IMR-90 (cell line): ENCODE measurements at regions not wholly inside any gene's neighbourhood (a gene's known extent, or its start where the extent isn't known, plus 50 kb on each side); places are given as distances from the start of the nearest gene placed in this dataset.

Experiments used
- ATAC-seq: fragments of 200-7000 bp; cut with Tn5 transposase; 2 replicates; pipeline ENCODE4 v1.9.1; 2020; ENCODE audit warnings: low read depth, mild to moderate bottlenecking, moderate library complexity
- BruUV-seq: library from RNA; stranded (reverse); fragments of 400-500 nt; replicated peaks from 2 replicates; lab custom pipeline; 2021; lab: Mats Ljungman, UMichigan
- CTCF ChIA-PET: fragments of 300-600 bp; formaldehyde crosslinking; extraction: SDS; loops from one replicate; lab custom pipeline; 2021; ENCODE audit warnings: antibody characterized with exemption; lab: Yijun Ruan, JAX
- POLR2A ChIA-PET: fragments of 300-600 bp; sonication (Branson Sonifier 250); formaldehyde crosslinking; loops from one replicate; lab custom pipeline; 2022; ENCODE audit warnings: antibody characterized with exemption; ENCODE audit not compliant: unreplicated experiment; lab: Charles Lee
- DNase-seq: peaks from one replicate; pipeline ENCODE4 v3.0.0; 2013
- H2AFZ ChIP-seq: replicated peaks from 2 replicates; pipeline ENCODE3; 2013; ENCODE audit warnings: low read length, mild to moderate bottlenecking; ENCODE audit not compliant: poor library complexity
- H2AK5ac ChIP-seq: 2 replicates; pipeline ENCODE4 v1.6.1; 2013; ENCODE audit warnings: low read depth, low read length, inconsistent platforms
- H2AK9ac ChIP-seq: replicated peaks from 2 replicates; pipeline ENCODE3; 2013; ENCODE audit warnings: mild to moderate bottlenecking, low read depth, low read length, moderate library complexity; ENCODE audit not compliant: poor library complexity
- H2BK120ac ChIP-seq: 2 replicates; pipeline ENCODE4 v1.6.1; 2013; ENCODE audit warnings: low read depth, low read length, inconsistent platforms
- H2BK15ac ChIP-seq: 3 replicates; pipeline ENCODE4 v1.6.1; 2013; ENCODE audit warnings: low read depth, low read length, inconsistent platforms
- H2BK20ac ChIP-seq: 2 replicates; pipeline ENCODE4 v1.6.1; 2013; ENCODE audit warnings: low read depth, mild to moderate bottlenecking, inconsistent platforms, low read length, moderate library complexity
- H2BK5ac ChIP-seq: 2 replicates; pipeline ENCODE4 v1.6.1; 2013; ENCODE audit warnings: mild to moderate bottlenecking, low read depth, low read length, inconsistent platforms; ENCODE audit not compliant: poor library complexity, severe bottlenecking
- H3K14ac ChIP-seq: replicated peaks from 2 replicates; pipeline ENCODE4 v1.6.1; 2013; ENCODE audit warnings: low read depth, low read length, inconsistent platforms
- H3K18ac ChIP-seq: 2 replicates; pipeline ENCODE4 v1.6.1; 2013; ENCODE audit warnings: low read depth, low read length, control low read depth
- H3K23ac ChIP-seq: 2 replicates; pipeline ENCODE4 v1.6.1; 2013; ENCODE audit warnings: low read depth, low read length, inconsistent platforms
- H3K27ac ChIP-seq: 2 replicates; pipeline ENCODE4 v1.5.1; 2013; ENCODE audit warnings: mild to moderate bottlenecking, control low read depth, low read length; ENCODE audit not compliant: insufficient read depth
- H3K27me3 ChIP-seq: 2 replicates; pipeline ENCODE4 v1.6.1; 2013; ENCODE audit warnings: low read length; ENCODE audit not compliant: control insufficient read depth, insufficient read depth
- H3K36me3 ChIP-seq: 2 replicates; pipeline ENCODE4 v1.6.1; 2013; ENCODE audit warnings: low read length, mixed read lengths; ENCODE audit not compliant: control insufficient read depth, insufficient read depth
- H3K4ac ChIP-seq: 2 replicates; pipeline ENCODE4 v1.6.1; 2013; ENCODE audit warnings: low read depth, low read length, inconsistent platforms
- H3K4me1 ChIP-seq: 2 replicates; pipeline ENCODE4 v1.6.1; 2013; ENCODE audit warnings: low read length, mixed read lengths; ENCODE audit not compliant: control insufficient read depth, insufficient read depth
- H3K4me2 ChIP-seq: 2 replicates; pipeline ENCODE4 v1.6.1; 2013; ENCODE audit warnings: low read depth, mild to moderate bottlenecking, control low read depth, low read length, moderate library complexity
- H3K4me3 ChIP-seq: 2 replicates; pipeline ENCODE4 v1.5.1; 2013; ENCODE audit warnings: low read depth, mild to moderate bottlenecking, control low read depth, low read length, moderate library complexity; ENCODE audit not compliant: insufficient read depth
- H3K56ac ChIP-seq: 2 replicates; pipeline ENCODE4 v1.6.1; 2013; ENCODE audit warnings: low read length, inconsistent platforms; ENCODE audit not compliant: insufficient read depth; ENCODE audit errors: extremely low read depth
- H3K79me1 ChIP-seq, 2 experiments: 2 replicates each; pipeline ENCODE4 v1.6.1; 2013; ENCODE audit warnings: low read length in 2 of 2, inconsistent platforms in 1 of 2, low read depth in 1 of 2
- H3K9ac ChIP-seq: 2 replicates; pipeline ENCODE4 v1.6.1; 2013; ENCODE audit warnings: low read depth, low read length, control low read depth
- H3K9me1 ChIP-seq: 2 replicates; pipeline ENCODE4 v1.6.1; 2013; ENCODE audit warnings: low read length, inconsistent platforms; ENCODE audit not compliant: insufficient read depth
- H3K9me3 ChIP-seq: 2 replicates; pipeline ENCODE4 v1.6.1; 2013; ENCODE audit warnings: low read length; ENCODE audit not compliant: control insufficient read depth, insufficient read depth
- H4K20me1 ChIP-seq: 2 replicates; pipeline ENCODE4 v1.6.1; 2013; ENCODE audit warnings: low read length, inconsistent platforms; ENCODE audit not compliant: insufficient read depth
- H4K5ac ChIP-seq: 2 replicates; pipeline ENCODE4 v1.6.1; 2013; ENCODE audit warnings: mild to moderate bottlenecking, low read depth, low read length, control low read depth
- H4K8ac ChIP-seq, 2 experiments: 2 replicates each; pipeline ENCODE4 v1.6.1; 2013; ENCODE audit warnings: low read depth in 2 of 2, low read length in 2 of 2, control low read depth in 1 of 2, inconsistent platforms in 1 of 2
- H4K91ac ChIP-seq: 2 replicates; pipeline ENCODE4 v1.6.1; 2013; ENCODE audit warnings: low read depth, low read length, inconsistent platforms; ENCODE audit not compliant: insufficient read depth
- BHLHE40 ChIP-seq: fragments of 150-350 bp; IDR thresholded peaks from 2 replicates; pipeline ENCODE4 v1.6.1; 2016; ENCODE audit warnings: mild to moderate bottlenecking, low read depth, low read length
- CEBPB ChIP-seq: IDR thresholded peaks from 2 replicates; pipeline ENCODE4 v1.6.1; 2012; ENCODE audit warnings: low read depth, low read length, improper control_type of control experiment
- CHD1 ChIP-seq: IDR thresholded peaks from 2 replicates; pipeline ENCODE4 v1.6.1; 2012; ENCODE audit warnings: low read depth, low read length, improper control_type of control experiment
- FOS ChIP-seq: fragments of 150-350 bp; IDR thresholded peaks from 2 replicates; pipeline ENCODE4 v1.6.1; 2016; ENCODE audit warnings: low read depth, low read length
- MAFK ChIP-seq: IDR thresholded peaks from 2 replicates; pipeline ENCODE4 v1.6.1; 2012; ENCODE audit warnings: low read depth, low read length, improper control_type of control experiment
- MXI1 ChIP-seq: IDR thresholded peaks from 2 replicates; pipeline ENCODE4 v1.6.1; 2012; ENCODE audit warnings: low read depth, mild to moderate bottlenecking, low read length, moderate library complexity, borderline replicate concordance
- NFE2L2 ChIP-seq: fragments of 150-350 bp; IDR thresholded peaks from 2 replicates; pipeline ENCODE4 v1.6.1; 2016; ENCODE audit warnings: low read depth, mild to moderate bottlenecking, low read length
- POLR2A ChIP-seq: IDR thresholded peaks from 2 replicates; pipeline ENCODE4 v1.6.1; 2012; ENCODE audit warnings: mild to moderate bottlenecking, low read depth, low read length
- RAD21 ChIP-seq: IDR thresholded peaks from 2 replicates; pipeline ENCODE4 v1.6.1; 2012; ENCODE audit warnings: low read length, improper control_type of control experiment
- RCOR1 ChIP-seq: IDR thresholded peaks from 2 replicates; pipeline ENCODE4 v1.6.1; 2012; ENCODE audit warnings: mild to moderate bottlenecking, low read length, improper control_type of control experiment; ENCODE audit not compliant: insufficient replicate concordance
- SMC3 ChIP-seq: fragments of 150-350 bp; IDR thresholded peaks from 2 replicates; pipeline ENCODE4 v1.6.1; 2016; ENCODE audit warnings: low read depth, mild to moderate bottlenecking, antibody characterized with exemption, low read length, moderate library complexity
- dilution Hi-C: fragments of 300-500 bp; cut with HindIII; formaldehyde crosslinking; loops from one replicate; pipeline ENCODE4 v1.14.3; 2018; ENCODE audit warnings: low sequenced_read_pairs; ENCODE audit not compliant: unreplicated experiment
- in situ Hi-C: fragments of 300-500 bp; cut with MboI; formaldehyde crosslinking; loops from 3 replicates; pipeline ENCODE4 v1.14.3; 2019; ENCODE audit warnings: low sequenced_read_pairs, inconsistent platforms, mixed read lengths
- intact Hi-C: fragments of 100-400 bp; cut with micrococcal nuclease; formaldehyde crosslinking; loops from 2 replicates; pipeline ENCODE4 v1.10.0; 2022
- TF ChIP-seq, protein P1 (sequence below): fragments of 150-350 bp; IDR thresholded peaks from 2 replicates; pipeline ENCODE4 v1.6.1; 2016; ENCODE audit warnings: low read depth, mild to moderate bottlenecking, low read length, moderate library complexity, borderline replicate concordance
- TF ChIP-seq, protein P2 (sequence below): conservative IDR thresholded peaks from 2 replicates; pipeline ENCODE4 v1.5.1; 2012; ENCODE audit warnings: mild to moderate bottlenecking, low read depth, low read length, improper control_type of control experiment
- TF ChIP-seq, protein P3 (sequence below): fragments of 150-350 bp; IDR thresholded peaks from 2 replicates; pipeline ENCODE4 v1.6.1; 2017; ENCODE audit warnings: mild to moderate bottlenecking, antibody characterized with exemption, low read length, low read depth

DNA sequence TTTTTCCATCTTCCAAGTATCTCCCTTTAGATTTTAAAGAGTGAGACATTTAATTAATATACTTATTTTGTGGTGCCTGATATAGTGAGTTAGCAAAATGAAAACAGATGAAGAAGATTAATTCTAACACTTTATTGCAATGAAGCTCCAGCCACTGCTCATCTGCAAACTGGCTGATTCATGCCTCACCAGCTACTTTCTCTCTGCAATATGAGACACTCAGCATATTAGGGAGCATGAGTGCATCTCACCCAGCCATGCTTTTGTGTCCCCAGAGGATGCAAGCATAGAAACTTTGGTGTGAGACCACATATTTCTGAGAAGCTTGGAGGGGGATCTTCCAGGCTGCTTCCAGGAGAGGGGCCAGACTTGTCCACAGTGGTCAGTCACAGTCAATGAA, 148.6 kb downstream of the BMP4 start:
- Histone ChIP-seq H4K8ac (no peak overlapping the region), H3K56ac (no peak overlapping the region), H3K36me3 (no peaks in the 10 kb centered on the region), H2BK20ac (no peak overlapping the region), H3K4me1 (peaks cover 3% of the 10 kb centered on the region; the same call in 1 of the 2 replicates), H3K79me1 (no peaks in the 10 kb centered on the region), H4K91ac (no peak overlapping the region), H3K4me3 (no peak overlapping the region), H3K14ac (no peak overlapping the region), H3K4ac (no peak overlapping the region), H3K9me3 (no peaks in the 10 kb centered on the region), H3K23ac (no peak overlapping the region), H3K9me1 (no peaks in the 10 kb centered on the region), H3K27ac (no peak overlapping the region), H2AFZ (no peak overlapping the region), H2BK5ac (no peak overlapping the region), H3K18ac (no peak overlapping the region), H2AK9ac (no peak overlapping the region), H2AK5ac (no peak overlapping the region), H2BK15ac (no peak overlapping the region), H2BK120ac (no peak overlapping the region), H4K20me1 (no peaks in the 10 kb centered on the region), H3K27me3 (no peaks in the 10 kb centered on the region; the same call in 1 of the 2 replicates), H3K4me2 (no peak overlapping the region), H3K9ac (no peak overlapping the region), H4K5ac (no peak overlapping the region)
- DNase-seq (no peak), ATAC-seq (peak; percentile 53)
- TF ChIP-seq BHLHE40 = no peak
- no peak for TF ChIP-seq MXI1
- TF ChIP-seq, protein P1, sequence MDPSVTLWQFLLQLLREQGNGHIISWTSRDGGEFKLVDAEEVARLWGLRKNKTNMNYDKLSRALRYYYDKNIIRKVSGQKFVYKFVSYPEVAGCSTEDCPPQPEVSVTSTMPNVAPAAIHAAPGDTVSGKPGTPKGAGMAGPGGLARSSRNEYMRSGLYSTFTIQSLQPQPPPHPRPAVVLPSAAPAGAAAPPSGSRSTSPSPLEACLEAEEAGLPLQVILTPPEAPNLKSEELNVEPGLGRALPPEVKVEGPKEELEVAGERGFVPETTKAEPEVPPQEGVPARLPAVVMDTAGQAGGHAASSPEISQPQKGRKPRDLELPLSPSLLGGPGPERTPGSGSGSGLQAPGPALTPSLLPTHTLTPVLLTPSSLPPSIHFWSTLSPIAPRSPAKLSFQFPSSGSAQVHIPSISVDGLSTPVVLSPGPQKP = no peak
- TF ChIP-seq FOS = no peak
- no peak for TF ChIP-seq SMC3
- TF ChIP-seq, protein P2, sequence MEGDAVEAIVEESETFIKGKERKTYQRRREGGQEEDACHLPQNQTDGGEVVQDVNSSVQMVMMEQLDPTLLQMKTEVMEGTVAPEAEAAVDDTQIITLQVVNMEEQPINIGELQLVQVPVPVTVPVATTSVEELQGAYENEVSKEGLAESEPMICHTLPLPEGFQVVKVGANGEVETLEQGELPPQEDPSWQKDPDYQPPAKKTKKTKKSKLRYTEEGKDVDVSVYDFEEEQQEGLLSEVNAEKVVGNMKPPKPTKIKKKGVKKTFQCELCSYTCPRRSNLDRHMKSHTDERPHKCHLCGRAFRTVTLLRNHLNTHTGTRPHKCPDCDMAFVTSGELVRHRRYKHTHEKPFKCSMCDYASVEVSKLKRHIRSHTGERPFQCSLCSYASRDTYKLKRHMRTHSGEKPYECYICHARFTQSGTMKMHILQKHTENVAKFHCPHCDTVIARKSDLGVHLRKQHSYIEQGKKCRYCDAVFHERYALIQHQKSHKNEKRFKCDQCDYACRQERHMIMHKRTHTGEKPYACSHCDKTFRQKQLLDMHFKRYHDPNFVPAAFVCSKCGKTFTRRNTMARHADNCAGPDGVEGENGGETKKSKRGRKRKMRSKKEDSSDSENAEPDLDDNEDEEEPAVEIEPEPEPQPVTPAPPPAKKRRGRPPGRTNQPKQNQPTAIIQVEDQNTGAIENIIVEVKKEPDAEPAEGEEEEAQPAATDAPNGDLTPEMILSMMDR = no peak
- no peak for TF ChIP-seq RCOR1
- TF ChIP-seq, protein P3, sequence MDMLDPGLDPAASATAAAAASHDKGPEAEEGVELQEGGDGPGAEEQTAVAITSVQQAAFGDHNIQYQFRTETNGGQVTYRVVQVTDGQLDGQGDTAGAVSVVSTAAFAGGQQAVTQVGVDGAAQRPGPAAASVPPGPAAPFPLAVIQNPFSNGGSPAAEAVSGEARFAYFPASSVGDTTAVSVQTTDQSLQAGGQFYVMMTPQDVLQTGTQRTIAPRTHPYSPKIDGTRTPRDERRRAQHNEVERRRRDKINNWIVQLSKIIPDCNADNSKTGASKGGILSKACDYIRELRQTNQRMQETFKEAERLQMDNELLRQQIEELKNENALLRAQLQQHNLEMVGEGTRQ = no peak
- no peak for TF ChIP-seq CEBPB
- no peak for TF ChIP-seq RAD21
- no peak for TF ChIP-seq POLR2A
- no peak for TF ChIP-seq MAFK
- no peak for TF ChIP-seq CHD1
- no peak for TF ChIP-seq NFE2L2
- CTCF ChIA-PET = no interaction called here
- BruUV-seq = no TSS peak
- dilution Hi-C loops = no loop called here
- intact Hi-C loops = no loop called here
- in situ Hi-C loops = no loop called here
- POLR2A ChIA-PET = interaction anchor here (0.7 kb wide), 1 partner anchor 359 kb away, joined by 3 read pairs; no protein-coding TSS in a partner anchor
